ENCODE measurements at regions not wholly inside any gene's neighbourhood (a gene's known extent, or its start where the extent isn't known, plus 50 kb on each side); places are given as distances from the start of the nearest gene placed in this dataset.
"Not testable (repeated sequence)": the region's sequence is repeated elsewhere in the genome, so short reads cannot be mapped to it uniquely, and the experiment has no call there.

GRCh38 chr6:134632024-134632423, 314.1 kb upstream of the SGK1 start:
- DNase-seq = no peak

- no peak for DNase-seq
Measured at GRCh38 chr6:134631398-134631924, 313.5 kb upstream of the SGK1 start.

- no peak for DNase-seq
Measured at GRCh38 chr6:134630508-134631121, 312.7 kb upstream of the SGK1 start.

- no peak for DNase-seq
Measured at GRCh38 chr6:134628154-134628553, 310.2 kb upstream of the SGK1 start.

- DNase-seq = no peak
Measured at GRCh38 chr6:134627707-134628106, 309.8 kb upstream of the SGK1 start.

- no peak for DNase-seq
Measured at GRCh38 chr6:134626589-134626988, 308.7 kb upstream of the SGK1 start.

GRCh38 chr6:134626086-134626485, 308.2 kb upstream of the SGK1 start:
- DNase-seq = no peak

- no peak for DNase-seq
Measured at GRCh38 chr6:134624781-134625180, 306.9 kb upstream of the SGK1 start.

GRCh38 chr6:134623401-134623800, 305.5 kb upstream of the SGK1 start:
- no peak for DNase-seq

- DNase-seq = no peak
Measured at GRCh38 chr6:134622382-134623173, 304.7 kb upstream of the SGK1 start.

- no peak for DNase-seq
Measured at GRCh38 chr6:134621858-134622257, 303.9 kb upstream of the SGK1 start.

- no peak for DNase-seq
Measured at GRCh38 chr6:134619789-134620188, 301.9 kb upstream of the SGK1 start.

- no peak for DNase-seq
Measured at GRCh38 chr6:134619077-134619476, 301.2 kb upstream of the SGK1 start.

- DNase-seq = no peak
Measured at GRCh38 chr6:134614606-134615485, 296.9 kb upstream of the SGK1 start.

GRCh38 chr6:134612128-134612527, 294.2 kb upstream of the SGK1 start:
- not testable (repeated sequence) for DNase-seq

GRCh38 chr6:134610411-134610810, 292.5 kb upstream of the SGK1 start:
- no peak for DNase-seq

- DNase-seq = no peak
Measured at GRCh38 chr6:134609716-134610261, 291.9 kb upstream of the SGK1 start.

- DNase-seq = no peak
Measured at GRCh38 chr6:134607411-134607810, 289.5 kb upstream of the SGK1 start.

GRCh38 chr6:134605034-134605433, 287.1 kb upstream of the SGK1 start:
- no peak for DNase-seq

GRCh38 chr6:134604014-134604676, 286.2 kb upstream of the SGK1 start:
- DNase-seq = no peak

GRCh38 chr6:134603561-134603960, 285.6 kb upstream of the SGK1 start:
- DNase-seq = no peak

- DNase-seq = no peak
Measured at GRCh38 chr6:134602123-134602522, 284.2 kb upstream of the SGK1 start.

- DNase-seq = no peak
Measured at GRCh38 chr6:134600671-134601070, 282.8 kb upstream of the SGK1 start.

Data from activated CD4-positive, alpha-beta T cell treated with anti-CD3 and anti-CD28 coated beads for 1 hour (primary cell).